ENCODE measurements at regions not wholly inside any gene's neighbourhood (a gene's known extent, or its start where the extent isn't known, plus 50 kb on each side); places are given as distances from the start of the nearest gene placed in this dataset.

DNA sequence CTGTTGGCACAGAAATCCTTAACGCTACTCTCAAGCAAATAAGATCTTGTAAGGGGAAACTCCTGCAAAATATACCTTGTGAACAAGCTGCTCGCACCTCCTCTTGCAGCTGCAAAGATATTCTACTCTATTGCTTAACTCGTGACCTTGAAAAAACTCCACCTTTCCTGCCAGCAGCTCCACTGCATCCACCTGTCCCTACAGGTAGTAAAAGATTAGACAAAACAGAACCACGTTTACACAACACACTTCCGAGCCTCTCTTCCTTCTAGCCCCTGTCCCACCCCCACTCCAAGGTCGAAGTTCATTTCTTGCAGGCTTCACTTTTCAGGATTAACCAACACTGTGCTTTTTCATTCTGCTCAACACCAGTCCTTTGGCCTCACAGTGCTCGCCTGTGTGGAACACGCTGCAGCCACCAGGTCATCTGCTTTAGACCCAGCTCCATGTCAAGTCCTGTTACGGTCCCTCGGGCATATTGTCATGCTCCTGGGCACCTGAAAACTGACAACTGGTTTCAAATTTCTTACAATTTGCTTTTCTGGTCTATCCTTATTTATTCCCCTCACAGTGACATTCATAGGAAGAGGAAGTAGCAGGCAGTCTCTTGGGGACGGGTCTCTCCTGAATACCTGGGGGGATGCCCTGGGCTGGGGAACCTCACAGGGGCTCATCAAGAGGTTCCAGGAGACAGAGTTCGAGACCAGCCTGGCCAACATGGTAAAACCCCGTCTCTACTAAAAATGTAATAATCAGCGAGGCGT is 165.8 kb upstream of the KLF14 start:
- no peak for DNase-seq (ENCODE audit: insufficient read length, low spot score, missing footprints)
- Histone ChIP-seq H3K36me3 (ENCODE audit: insufficient read depth, low read length) (peaks cover 87% of the 10 kb centered on the region), H3K4me1 (ENCODE audit: insufficient read depth, low read length) (peaks cover 92% of the 10 kb centered on the region), H3K27ac (ENCODE audit: low read depth, low read length) (peak overlapping the region; percentile 99), H2AFZ (ENCODE audit: low read length) (no peak overlapping the region), H3K9me3 (ENCODE audit: low read depth, low read length) (no peaks in the 10 kb centered on the region), H3K79me2 (ENCODE audit: insufficient read depth, low read length) (peaks cover 93% of the 10 kb centered on the region), H3K27me3 (ENCODE audit: insufficient read depth, low read length) (no peaks in the 10 kb centered on the region), H3K4me2 (ENCODE audit: insufficient read depth, low read length) (peak overlapping the region; percentile 64), H3K4me3 (ENCODE audit: insufficient read depth, low read length) (no peak overlapping the region), H4K20me1 (ENCODE audit: insufficient read depth, low read length) (peaks cover 58% of the 10 kb centered on the region)
- no peak for TF ChIP-seq CTCF (IDR thresholded peaks at IDR 0.05; ENCODE audit: extremely low read depth, low read depth, low read length)

- Histone ChIP-seq H4K20me1 (ENCODE audit: insufficient read depth, low read length) (peaks cover 51% of the 10 kb centered on the region), H3K27me3 (ENCODE audit: insufficient read depth, low read length) (no peaks in the 10 kb centered on the region), H3K9me3 (ENCODE audit: low read depth, low read length) (no peaks in the 10 kb centered on the region), H3K79me2 (ENCODE audit: insufficient read depth, low read length) (peaks cover 93% of the 10 kb centered on the region), H3K36me3 (ENCODE audit: insufficient read depth, low read length) (peaks cover 86% of the 10 kb centered on the region), H3K4me2 (ENCODE audit: insufficient read depth, low read length) (peak overlapping the region; percentile 64), H3K4me3 (ENCODE audit: insufficient read depth, low read length) (no peak overlapping the region), H3K27ac (ENCODE audit: low read depth, low read length) (peak overlapping the region; percentile 99), H3K4me1 (ENCODE audit: insufficient read depth, low read length) (peaks cover 92% of the 10 kb centered on the region), H2AFZ (ENCODE audit: low read length) (no peak overlapping the region)
- TF ChIP-seq CTCF (IDR thresholded peaks at IDR 0.05; ENCODE audit: extremely low read depth, low read depth, low read length), result no peak
- no peak for DNase-seq (ENCODE audit: insufficient read length, low spot score, missing footprints)
Observed at GRCh38 chr7:130900471-130901076, 166.6 kb upstream of the KLF14 start.

DNA sequence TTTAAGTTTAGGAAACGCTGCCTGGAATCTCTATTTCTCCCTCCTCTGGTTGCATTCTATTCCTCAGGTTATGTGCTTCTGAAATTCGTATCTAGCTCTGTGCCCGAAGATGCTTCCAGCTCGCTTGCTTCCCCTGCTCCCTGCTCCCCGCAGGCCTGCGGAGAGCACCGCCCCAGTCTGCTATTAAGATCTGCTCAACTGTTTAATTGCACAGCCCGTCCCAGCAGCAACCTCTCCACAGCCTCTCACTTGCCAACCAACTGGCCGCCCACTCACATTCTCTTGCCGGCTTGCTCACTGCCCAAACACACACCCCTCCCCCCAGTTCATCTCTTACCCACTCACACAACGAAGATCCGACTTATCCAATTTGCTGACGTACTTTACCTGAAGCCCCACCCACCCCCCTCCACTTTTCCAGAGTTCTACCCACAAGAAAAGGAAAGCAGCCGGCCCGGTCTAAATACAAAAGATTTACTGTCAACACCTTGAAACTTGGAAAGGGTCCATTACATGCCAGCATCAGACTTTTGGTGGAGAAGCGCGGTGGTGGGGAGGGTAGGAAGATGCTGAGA is 167.3 kb upstream of the KLF14 start:
- no peak for TF ChIP-seq CTCF (IDR thresholded peaks at IDR 0.05; ENCODE audit: extremely low read depth, low read depth, low read length)

More for the DNA sequence above, 167.3 kb upstream of the KLF14 start:
- Histone ChIP-seq H3K4me1 (ENCODE audit: insufficient read depth, low read length) (peaks cover 92% of the 10 kb centered on the region), H3K9me3 (ENCODE audit: low read depth, low read length) (no peaks in the 10 kb centered on the region), H2AFZ (ENCODE audit: low read length) (no peak overlapping the region), H3K79me2 (ENCODE audit: insufficient read depth, low read length) (peaks cover 93% of the 10 kb centered on the region), H4K20me1 (ENCODE audit: insufficient read depth, low read length) (peaks cover 50% of the 10 kb centered on the region), H3K4me3 (ENCODE audit: insufficient read depth, low read length) (peak overlapping the region; percentile 42), H3K4me2 (ENCODE audit: insufficient read depth, low read length) (peak overlapping the region; percentile 64), H3K27ac (ENCODE audit: low read depth, low read length) (peak overlapping the region; percentile 99), H3K36me3 (ENCODE audit: insufficient read depth, low read length) (peaks cover 86% of the 10 kb centered on the region), H3K27me3 (ENCODE audit: insufficient read depth, low read length) (no peaks in the 10 kb centered on the region)
- DNase-seq (ENCODE audit: insufficient read length, low spot score, missing footprints), result peak; percentile 85
